CD8-positive, alpha-beta memory T cell (primary cell): ENCODE measurements at regions not wholly inside any gene's neighbourhood (a gene's known extent, or its start where the extent isn't known, plus 50 kb on each side); places are given as distances from the start of the nearest gene placed in this dataset.
"Not testable (repeated sequence)": the region's sequence is repeated elsewhere in the genome, so short reads cannot be mapped to it uniquely, and the experiment has no call there.

Experiments
- CTCF ChIA-PET: fragments of 350-600 bp; sonication (Branson Sonifier 250); formaldehyde crosslinking; loops from one replicate; lab custom pipeline; 2021; ENCODE audit warnings: antibody characterized with exemption; lab: Charles Lee
- POLR2A ChIA-PET: fragments of 350-600 bp; sonication (Branson Sonifier 250); formaldehyde crosslinking; loops from one replicate; lab custom pipeline; 2021; ENCODE audit warnings: antibody characterized with exemption; lab: Charles Lee
- DNase-seq, 5 donors: peaks; one replicate each; pipeline versions ENCODE4 v3.0.0 to v3.0.0-alpha.2; 2020 to 2022; ENCODE audit warnings: mixed read lengths in 1 of 5
- H3K27ac ChIP-seq: one replicate; pipeline ENCODE4 v1.7.0; 2013; ENCODE audit warnings: low read depth, mild to moderate bottlenecking, low read length, moderate library complexity
- H3K27me3 ChIP-seq: 2 replicates; pipeline ENCODE4 v1.7.0; 2013; ENCODE audit warnings: low read length, mild to moderate bottlenecking; ENCODE audit not compliant: insufficient read depth, poor library complexity, severe bottlenecking
- H3K36me3 ChIP-seq: 2 replicates; pipeline ENCODE4 v1.7.0; 2013; ENCODE audit warnings: mild to moderate bottlenecking, low read length, moderate library complexity; ENCODE audit not compliant: insufficient read depth
- H3K4me1 ChIP-seq: 2 replicates; pipeline ENCODE4 v1.7.0; 2013; ENCODE audit warnings: mild to moderate bottlenecking, low read length, moderate library complexity; ENCODE audit not compliant: insufficient read depth
- H3K4me3 ChIP-seq: 2 replicates; pipeline ENCODE4 v1.7.0; 2013; ENCODE audit warnings: mild to moderate bottlenecking, low read length
- H3K9me3 ChIP-seq: 2 replicates; pipeline ENCODE4 v1.7.0; 2013; ENCODE audit warnings: mild to moderate bottlenecking, low read length
- H3K27ac Mint-ChIP-seq, 8 donors: one replicate each; pipeline ENCODE4 v1.8.0; 2020 to 2021; ENCODE audit warnings: mixed read lengths in 8 of 8, mild to moderate bottlenecking in 6 of 8, inconsistent platforms in 3 of 8, moderate library complexity in 3 of 8
- H3K27me3 Mint-ChIP-seq, 2 donors: one replicate each; pipeline ENCODE4 v1.8.0; 2020 to 2021; ENCODE audit warnings: mixed read lengths in 2 of 2, mild to moderate bottlenecking in 1 of 2, moderate library complexity in 1 of 2
- H3K36me3 Mint-ChIP-seq, 3 donors: one replicate each; pipeline ENCODE4 v1.8.0; 2020 to 2021; ENCODE audit warnings: mixed read lengths in 3 of 3, inconsistent platforms in 1 of 3, mild to moderate bottlenecking in 1 of 3
- H3K4me1 Mint-ChIP-seq, 3 donors: one replicate each; pipeline ENCODE4 v1.8.0; 2020 to 2021; ENCODE audit warnings: mixed read lengths in 3 of 3, inconsistent platforms in 1 of 3, mild to moderate bottlenecking in 1 of 3
- H3K4me3 Mint-ChIP-seq, 7 donors: one replicate each; pipeline ENCODE4 v1.8.0; 2020 to 2021; ENCODE audit warnings: mixed read lengths in 7 of 7, mild to moderate bottlenecking in 6 of 7, moderate library complexity in 4 of 7, inconsistent platforms in 2 of 7
- H3K9me3 Mint-ChIP-seq, 5 donors: one replicate each; pipeline ENCODE4 v1.8.0; 2020 to 2022; ENCODE audit warnings: mixed read lengths in 5 of 5, mild to moderate bottlenecking in 3 of 5, moderate library complexity in 2 of 5, inconsistent platforms in 1 of 5

GRCh38 chrX:140151316-140151715 lies 186.0 kb upstream of the CXorf66 start:
- no peaks in the 10 kb centered on the region for H3K36me3 ChIP-seq
- H3K4me3 ChIP-seq = no peak overlapping the region
- DNase-seq = no peak
- H3K4me1 Mint-ChIP-seq = no peaks in the 10 kb centered on the region
- ChIA-PET CTCF (no interaction called here), POLR2A (no interaction called here)
- no peaks in the 10 kb centered on the region for H3K27me3 ChIP-seq
- H3K9me3 ChIP-seq = no peaks in the 10 kb centered on the region
- no peaks in the 10 kb centered on the region for H3K36me3 Mint-ChIP-seq
- no peaks in the 10 kb centered on the region for H3K27me3 Mint-ChIP-seq
- H3K27ac Mint-ChIP-seq = no peak overlapping the region
- H3K27ac ChIP-seq = no peak overlapping the region
- H3K9me3 Mint-ChIP-seq = peaks cover 0 to 2% (median 0%) of the 10 kb centered on the region in 5 donors
- H3K4me1 ChIP-seq = no peaks in the 10 kb centered on the region
- H3K4me3 Mint-ChIP-seq = no peak overlapping the region

- Mint-ChIP-seq H3K27me3 (no peaks in the 10 kb centered on the region), H3K36me3 (no peaks in the 10 kb centered on the region), H3K4me3 (no peak overlapping the region), H3K9me3 (peaks cover 0 to 2% (median 0%) of the 10 kb centered on the region in 5 donors), H3K4me1 (no peaks in the 10 kb centered on the region), H3K27ac (no peak overlapping the region)
- POLR2A ChIA-PET = no interaction called here
- H3K4me3 ChIP-seq = no peak overlapping the region
- no peaks in the 10 kb centered on the region for H3K27me3 ChIP-seq
- no peaks in the 10 kb centered on the region for H3K9me3 ChIP-seq
- H3K27ac ChIP-seq = no peak overlapping the region
- CTCF ChIA-PET = no interaction called here
- no peak for DNase-seq
- H3K4me1 ChIP-seq = no peaks in the 10 kb centered on the region
- H3K36me3 ChIP-seq = no peaks in the 10 kb centered on the region
These were observed 184.4 kb upstream of the CXorf66 start for GRCh38 chrX:140149761-140150160.

- ChIA-PET POLR2A (no interaction called here), CTCF (no interaction called here)
- no peaks in the 10 kb centered on the region for H3K4me1 Mint-ChIP-seq
- no peaks in the 10 kb centered on the region for H3K27me3 Mint-ChIP-seq
- Histone ChIP-seq H3K27ac (no peak overlapping the region), H3K36me3 (no peaks in the 10 kb centered on the region), H3K9me3 (no peaks in the 10 kb centered on the region), H3K4me1 (no peaks in the 10 kb centered on the region), H3K27me3 (no peaks in the 10 kb centered on the region), H3K4me3 (no peak overlapping the region)
- no peaks in the 10 kb centered on the region for H3K36me3 Mint-ChIP-seq
- H3K27ac Mint-ChIP-seq = no peak overlapping the region
- DNase-seq = peak in 1 of 5 donors; percentile 13
- no peaks in the 10 kb centered on the region for H3K9me3 Mint-ChIP-seq
- no peak overlapping the region for H3K4me3 Mint-ChIP-seq
These were observed 176.2 kb upstream of the CXorf66 start for GRCh38 chrX:140141444-140142029.

GRCh38 chrX:140138492-140138891 lies 173.2 kb upstream of the CXorf66 start:
- H3K27ac ChIP-seq, H3K27me3 Mint-ChIP-seq, H3K36me3 Mint-ChIP-seq, H3K9me3 ChIP-seq, H3K9me3 Mint-ChIP-seq, H3K4me1 Mint-ChIP-seq, H3K4me3 ChIP-seq, POLR2A ChIA-PET, H3K4me1 ChIP-seq, H3K36me3 ChIP-seq, H3K27ac Mint-ChIP-seq, H3K27me3 ChIP-seq, DNase-seq, H3K4me3 Mint-ChIP-seq, CTCF ChIA-PET: not testable (repeated sequence)

GRCh38 chrX:140138065-140138464 lies 172.7 kb upstream of the CXorf66 start:
- DNase-seq, H3K4me3 ChIP-seq, H3K4me1 ChIP-seq, H3K36me3 ChIP-seq, H3K9me3 Mint-ChIP-seq, H3K27ac Mint-ChIP-seq, POLR2A ChIA-PET, H3K36me3 Mint-ChIP-seq, H3K27ac ChIP-seq, CTCF ChIA-PET, H3K9me3 ChIP-seq, H3K4me3 Mint-ChIP-seq, H3K4me1 Mint-ChIP-seq, H3K27me3 Mint-ChIP-seq, H3K27me3 ChIP-seq: not testable (repeated sequence)

- no peak overlapping the region for H3K4me3 ChIP-seq
- no peaks in the 10 kb centered on the region for H3K27me3 ChIP-seq
- Mint-ChIP-seq H3K4me1 (no peaks in the 10 kb centered on the region), H3K9me3 (peaks cover 0 to 2% (median 0%) of the 10 kb centered on the region in 5 donors), H3K36me3 (no peaks in the 10 kb centered on the region), H3K27me3 (peaks cover 0 to 2% of the 10 kb centered on the region in 2 donors), H3K27ac (no peak overlapping the region), H3K4me3 (no peak overlapping the region)
- H3K36me3 ChIP-seq = no peaks in the 10 kb centered on the region
- no peak for DNase-seq
- H3K4me1 ChIP-seq = no peaks in the 10 kb centered on the region
- H3K27ac ChIP-seq = no peak overlapping the region
- H3K9me3 ChIP-seq = no peaks in the 10 kb centered on the region
- POLR2A ChIA-PET = no interaction called here
- CTCF ChIA-PET = no interaction called here
These were observed 167.6 kb upstream of the CXorf66 start for GRCh38 chrX:140132937-140133336.

- Mint-ChIP-seq H3K36me3 (no peaks in the 10 kb centered on the region), H3K4me1 (no peaks in the 10 kb centered on the region), H3K9me3 (peaks cover 0 to 5% (median 2%) of the 10 kb centered on the region in 5 donors), H3K27me3 (peaks cover 0 to 10% of the 10 kb centered on the region in 2 donors), H3K4me3 (no peak overlapping the region), H3K27ac (no peak overlapping the region)
- CTCF ChIA-PET = no interaction called here
- Histone ChIP-seq H3K4me3 (no peak overlapping the region), H3K27ac (no peak overlapping the region), H3K36me3 (no peaks in the 10 kb centered on the region), H3K9me3 (no peaks in the 10 kb centered on the region), H3K4me1 (no peaks in the 10 kb centered on the region), H3K27me3 (no peaks in the 10 kb centered on the region)
- DNase-seq = no peak
- POLR2A ChIA-PET = no interaction called here
These were observed 158.1 kb upstream of the CXorf66 start for GRCh38 chrX:140123446-140123845.

- H3K4me1 Mint-ChIP-seq, H3K27ac Mint-ChIP-seq, H3K4me3 Mint-ChIP-seq, H3K27ac ChIP-seq, H3K9me3 Mint-ChIP-seq, DNase-seq, POLR2A ChIA-PET, H3K9me3 ChIP-seq, H3K27me3 ChIP-seq, H3K4me3 ChIP-seq, H3K4me1 ChIP-seq, H3K36me3 Mint-ChIP-seq, CTCF ChIA-PET, H3K36me3 ChIP-seq: not testable (repeated sequence)
- H3K27me3 Mint-ChIP-seq = peaks cover 0 to 11% of the 10 kb centered on the region in 2 donors
These were observed 148.7 kb upstream of the CXorf66 start for GRCh38 chrX:140114059-140114458.
